A673 (cell line): ENCODE measurements at regions not wholly inside any gene's neighbourhood (a gene's known extent, or its start where the extent isn't known, plus 50 kb on each side); places are given as distances from the start of the nearest gene placed in this dataset.

ENCODE experiments used
- EZH2 ChIP-seq: fragments of 200-600 bp; sonication (generic); IDR thresholded peaks from 2 replicates; pipeline ENCODE4 v1.6.1; 2017; ENCODE audit warnings: borderline replicate concordance, low read depth, mild to moderate bottlenecking, mixed read lengths, antibody characterized with exemption, low read length; ENCODE audit not compliant: poor library complexity, severe bottlenecking
- TF ChIP-seq, protein P1 (sequence below): fragments of 300-800, 200-600 bp; sonication (generic); conservative IDR thresholded peaks from 2 replicates; pipeline ENCODE4 v1.5.1; 2017; ENCODE audit warnings: low read depth, mild to moderate bottlenecking, antibody characterized with exemption, low read length, moderate library complexity, mixed read lengths

DNA sequence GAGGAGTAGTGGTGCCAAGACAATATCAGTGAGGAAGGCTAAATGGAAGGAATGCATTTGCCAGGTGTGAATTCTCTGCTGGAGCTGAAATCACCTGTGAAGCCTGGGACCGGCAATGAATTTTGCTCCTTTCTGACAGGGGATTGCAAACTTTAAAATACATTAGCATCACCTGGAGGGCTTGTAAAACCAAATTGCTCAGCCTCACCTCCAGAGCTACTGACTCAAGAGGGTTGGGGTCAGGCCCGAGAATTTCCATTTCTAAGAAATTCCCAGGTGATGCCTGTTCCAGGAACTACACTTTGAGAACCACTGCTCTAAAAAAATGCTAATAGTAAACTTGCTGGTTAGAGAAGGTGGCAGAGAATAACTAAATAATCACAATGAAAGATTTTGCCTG lies 445.6 kb upstream of the RBMS3 start:
- no peak for TF ChIP-seq EZH2
- TF ChIP-seq, protein P1, sequence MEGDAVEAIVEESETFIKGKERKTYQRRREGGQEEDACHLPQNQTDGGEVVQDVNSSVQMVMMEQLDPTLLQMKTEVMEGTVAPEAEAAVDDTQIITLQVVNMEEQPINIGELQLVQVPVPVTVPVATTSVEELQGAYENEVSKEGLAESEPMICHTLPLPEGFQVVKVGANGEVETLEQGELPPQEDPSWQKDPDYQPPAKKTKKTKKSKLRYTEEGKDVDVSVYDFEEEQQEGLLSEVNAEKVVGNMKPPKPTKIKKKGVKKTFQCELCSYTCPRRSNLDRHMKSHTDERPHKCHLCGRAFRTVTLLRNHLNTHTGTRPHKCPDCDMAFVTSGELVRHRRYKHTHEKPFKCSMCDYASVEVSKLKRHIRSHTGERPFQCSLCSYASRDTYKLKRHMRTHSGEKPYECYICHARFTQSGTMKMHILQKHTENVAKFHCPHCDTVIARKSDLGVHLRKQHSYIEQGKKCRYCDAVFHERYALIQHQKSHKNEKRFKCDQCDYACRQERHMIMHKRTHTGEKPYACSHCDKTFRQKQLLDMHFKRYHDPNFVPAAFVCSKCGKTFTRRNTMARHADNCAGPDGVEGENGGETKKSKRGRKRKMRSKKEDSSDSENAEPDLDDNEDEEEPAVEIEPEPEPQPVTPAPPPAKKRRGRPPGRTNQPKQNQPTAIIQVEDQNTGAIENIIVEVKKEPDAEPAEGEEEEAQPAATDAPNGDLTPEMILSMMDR, result no peak
